Mesenchymal stem cell (in vitro differentiated cells and primary cell): ENCODE measurements at regions not wholly inside any gene's neighbourhood (a gene's known extent, or its start where the extent isn't known, plus 50 kb on each side); places are given as distances from the start of the nearest gene placed in this dataset.

Source experiments
- DNase-seq: peaks from one replicate; pipeline ENCODE4 v3.0.0-alpha.2; 2013
- H2AFZ ChIP-seq: one replicate; pipeline ENCODE4 v1.6.1; 2013; ENCODE audit warnings: low read depth, mild to moderate bottlenecking, control low read depth, inconsistent platforms, low read length, moderate library complexity
- H2AK5ac ChIP-seq: 2 replicates; pipeline ENCODE4 v1.6.1; 2013; ENCODE audit warnings: low read length, moderate library complexity, mild to moderate bottlenecking, inconsistent platforms; ENCODE audit not compliant: severe bottlenecking
- H2BK120ac ChIP-seq: one replicate; pipeline ENCODE4 v1.6.1; 2013; ENCODE audit warnings: low read depth, mild to moderate bottlenecking, inconsistent platforms, low read length, moderate library complexity
- H2BK12ac ChIP-seq, 2 experiments: one replicate each; pipeline ENCODE4 v1.6.1; 2013; ENCODE audit warnings: inconsistent platforms in 2 of 2, low read length in 2 of 2, mild to moderate bottlenecking in 2 of 2, moderate library complexity in 2 of 2, control low read depth in 1 of 2
- H2BK15ac ChIP-seq: one replicate; pipeline ENCODE4 v1.6.1; 2013; ENCODE audit warnings: mild to moderate bottlenecking, low read depth, inconsistent platforms; ENCODE audit not compliant: poor library complexity, severe bottlenecking
- H2BK5ac ChIP-seq: 2 replicates; pipeline ENCODE4 v1.6.1; 2013; ENCODE audit warnings: low read depth, mild to moderate bottlenecking, low read length, control low read depth, inconsistent platforms; ENCODE audit not compliant: poor library complexity, severe bottlenecking
- H3K14ac ChIP-seq, 2 experiments: one replicate each; pipeline ENCODE4 v1.6.1; 2013; ENCODE audit warnings: inconsistent platforms in 2 of 2, low read length in 2 of 2, control low read depth in 1 of 2, mild to moderate bottlenecking in 1 of 2, moderate library complexity in 1 of 2
- H3K18ac ChIP-seq, 2 experiments: one replicate each; pipeline ENCODE4 v1.6.1; 2013; ENCODE audit warnings: inconsistent platforms in 2 of 2, low read length in 2 of 2, control low read depth in 1 of 2, low read depth in 1 of 2, mild to moderate bottlenecking in 1 of 2
- H3K23ac ChIP-seq, 2 experiments: one replicate each; pipeline ENCODE4 v1.6.1; 2013; ENCODE audit warnings: inconsistent platforms in 2 of 2, low read length in 2 of 2, mild to moderate bottlenecking in 2 of 2, moderate library complexity in 2 of 2, control low read depth in 1 of 2
- H3K27ac ChIP-seq: 2 replicates; pipeline ENCODE4 v1.5.1; 2013; ENCODE audit warnings: mild to moderate bottlenecking, moderate library complexity, low read length, control low read depth, inconsistent platforms; ENCODE audit not compliant: poor library complexity, severe bottlenecking
- H3K27me3 ChIP-seq, 2 experiments: 2 replicates each; pipeline versions ENCODE4 v1.6.1 to v1.7.0; 2013; ENCODE audit warnings: low read length in 2 of 2, mild to moderate bottlenecking in 2 of 2, moderate library complexity in 2 of 2, control low read depth in 1 of 2, inconsistent platforms in 1 of 2; ENCODE audit not compliant: control insufficient read depth in 1 of 2, insufficient read depth in 1 of 2
- H3K36me3 ChIP-seq, 2 experiments: 2 replicates each; pipeline versions ENCODE4 v1.6.1 to v1.7.0; 2013; ENCODE audit warnings: low read length in 2 of 2, control low read depth in 1 of 2, inconsistent platforms in 1 of 2, low read depth in 1 of 2, mild to moderate bottlenecking in 1 of 2; ENCODE audit not compliant: insufficient read depth in 2 of 2, control insufficient read depth in 1 of 2
- H3K4ac ChIP-seq, 2 experiments: one replicate each; pipeline ENCODE4 v1.6.1; 2013; ENCODE audit warnings: inconsistent platforms in 2 of 2, low read length in 2 of 2, mild to moderate bottlenecking in 2 of 2, moderate library complexity in 2 of 2, control low read depth in 1 of 2, low read depth in 1 of 2
- H3K4me1 ChIP-seq: 2 replicates; pipeline ENCODE4 v1.6.1; 2013; ENCODE audit warnings: low read depth, low read length, control low read depth; ENCODE audit not compliant: control insufficient read depth, insufficient read depth
- H3K4me2 ChIP-seq: 2 replicates; pipeline ENCODE4 v1.6.1; 2013; ENCODE audit warnings: low read length, mild to moderate bottlenecking, inconsistent platforms; ENCODE audit not compliant: poor library complexity, severe bottlenecking
- H3K4me3 ChIP-seq, 2 experiments: 2 replicates each; pipeline versions ENCODE4 v1.5.1 to v1.7.0; 2013; ENCODE audit warnings: low read length in 2 of 2, mild to moderate bottlenecking in 2 of 2, control low read depth in 1 of 2, low read depth in 1 of 2; ENCODE audit not compliant: insufficient read depth in 1 of 2
- H3K79me1 ChIP-seq: replicated peaks from 2 replicates; pipeline ENCODE4 v1.6.1; 2013; ENCODE audit warnings: mild to moderate bottlenecking, control low read depth, low read length, inconsistent platforms; ENCODE audit not compliant: poor library complexity, severe bottlenecking
- H3K9ac ChIP-seq: 2 replicates; pipeline ENCODE4 v1.7.0; 2013; ENCODE audit warnings: mild to moderate bottlenecking, low read length, moderate library complexity
- H3K9me3 ChIP-seq: 2 replicates; pipeline ENCODE4 v1.7.0; 2013; ENCODE audit warnings: mild to moderate bottlenecking, low read length; ENCODE audit not compliant: control insufficient read depth
- H4K8ac ChIP-seq: one replicate; pipeline ENCODE4 v1.6.1; 2013; ENCODE audit warnings: inconsistent platforms, mild to moderate bottlenecking, low read length, moderate library complexity
- H4K91ac ChIP-seq: one replicate; pipeline ENCODE4 v1.6.1; 2013; ENCODE audit warnings: mild to moderate bottlenecking, low read length, inconsistent platforms
- WGBS: methylation state at CpG from one replicate; pipeline ENCODE4 v1.1.7; 2013; ENCODE audit warnings: mixed read lengths; 5-methylcytosine and 5-hydroxymethylcytosine counted together

GRCh38 chr16:60553090-60553757 lies 1483.0 kb downstream of the CDH8 start:
- H2AK5ac ChIP-seq = no peak overlapping the region
- no peaks in the 10 kb centered on the region for H3K36me3 ChIP-seq
- H3K27me3 ChIP-seq = no peaks in the 10 kb centered on the region
- no peak overlapping the region for H3K4me3 ChIP-seq
- H3K79me1 ChIP-seq = no peaks in the 10 kb centered on the region
- no peak for DNase-seq
- no peak overlapping the region for H2BK120ac ChIP-seq
- H4K91ac ChIP-seq = no peak overlapping the region
- no peak overlapping the region for H3K18ac ChIP-seq
- no peak overlapping the region for H3K9ac ChIP-seq
- H3K4ac ChIP-seq = no peak overlapping the region
- no peak overlapping the region for H3K23ac ChIP-seq
- H2AFZ ChIP-seq = no peak overlapping the region
- H4K8ac ChIP-seq = no peak overlapping the region
- H2BK5ac ChIP-seq = no peak overlapping the region
- no peak overlapping the region for H3K27ac ChIP-seq
- H3K9me3 ChIP-seq = no peaks in the 10 kb centered on the region
- no peak overlapping the region for H3K4me2 ChIP-seq
- no peaks in the 10 kb centered on the region for H3K4me1 ChIP-seq
- H3K14ac ChIP-seq = no peak overlapping the region
- H2BK12ac ChIP-seq = no peak overlapping the region
- no peak overlapping the region for H2BK15ac ChIP-seq
- 97% methylated on average over 2 of the region's 3 CpGs for whole genome bisulfite sequencing

GRCh38 chr16:60541535-60541934 lies 1494.7 kb downstream of the CDH8 start:
- H2BK120ac ChIP-seq = no peak overlapping the region
- no peak overlapping the region for H3K14ac ChIP-seq
- no peak overlapping the region for H2BK5ac ChIP-seq
- H4K8ac ChIP-seq = no peak overlapping the region
- H3K9me3 ChIP-seq = peaks cover 3% of the 10 kb centered on the region
- H2AFZ ChIP-seq = no peak overlapping the region
- no peaks in the 10 kb centered on the region for H3K4me1 ChIP-seq
- H3K9ac ChIP-seq = no peak overlapping the region
- WGBS = 59% methylated on average over 1 of the region's 1 CpG
- no peak overlapping the region for H2BK15ac ChIP-seq
- no peaks in the 10 kb centered on the region for H3K36me3 ChIP-seq
- DNase-seq = no peak
- H3K4ac ChIP-seq = no peak overlapping the region
- H3K27ac ChIP-seq = no peak overlapping the region
- H3K23ac ChIP-seq = no peak overlapping the region
- H3K18ac ChIP-seq = no peak overlapping the region
- no peaks in the 10 kb centered on the region for H3K27me3 ChIP-seq
- H2BK12ac ChIP-seq = no peak overlapping the region
- no peaks in the 10 kb centered on the region for H3K79me1 ChIP-seq
- H3K4me2 ChIP-seq = no peak overlapping the region
- no peak overlapping the region for H2AK5ac ChIP-seq
- no peak overlapping the region for H4K91ac ChIP-seq
- no peak overlapping the region for H3K4me3 ChIP-seq

GRCh38 chr16:60510941-60511340 lies 1525.3 kb downstream of the CDH8 start:
- Histone ChIP-seq H3K27ac (no peak overlapping the region), H4K91ac (no peak overlapping the region), H3K36me3 (no peaks in the 10 kb centered on the region), H3K9ac (no peak overlapping the region), H3K4me3 (no peak overlapping the region), H3K14ac (no peak overlapping the region), H3K4me2 (no peak overlapping the region), H4K8ac (no peak overlapping the region), H2AK5ac (no peak overlapping the region), H3K4me1 (no peaks in the 10 kb centered on the region), H3K27me3 (no peaks in the 10 kb centered on the region), H3K23ac (no peak overlapping the region), H3K79me1 (no peaks in the 10 kb centered on the region), H2BK5ac (no peak overlapping the region), H3K9me3 (peaks cover 7% of the 10 kb centered on the region), H2BK12ac (no peak overlapping the region), H2BK15ac (no peak overlapping the region), H2AFZ (no peak overlapping the region), H2BK120ac (no peak overlapping the region), H3K18ac (no peak overlapping the region), H3K4ac (no peak overlapping the region)
- no peak for DNase-seq
- 96% methylated on average over 3 of the region's 3 CpGs for WGBS

DNA sequence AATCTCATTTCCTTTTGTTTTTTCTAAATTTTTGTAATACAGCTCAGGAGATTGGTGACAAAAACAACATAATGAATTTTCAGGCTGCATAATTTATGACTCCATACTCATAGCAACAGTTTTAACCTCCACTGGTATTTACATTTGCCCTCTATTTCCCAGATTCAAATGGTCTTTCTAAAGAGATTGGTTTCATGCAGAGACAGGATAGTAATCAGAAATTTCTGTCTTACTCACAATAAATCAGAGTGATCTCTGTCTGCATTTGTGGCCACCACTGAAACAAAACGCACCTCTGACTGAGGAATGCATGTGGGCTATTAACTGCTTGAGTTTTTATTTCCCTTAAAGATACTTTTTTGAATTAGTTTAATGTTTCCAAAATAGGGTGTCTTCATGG lies 1526.0 kb downstream of the CDH8 start:
- H2BK15ac ChIP-seq = no peak overlapping the region
- no peaks in the 10 kb centered on the region for H3K79me1 ChIP-seq
- H2AK5ac ChIP-seq = no peak overlapping the region
- no peak overlapping the region for H3K4me2 ChIP-seq
- H4K8ac ChIP-seq = no peak overlapping the region
- no peak overlapping the region for H3K18ac ChIP-seq
- H2BK120ac ChIP-seq = no peak overlapping the region
- H3K14ac ChIP-seq = no peak overlapping the region
- H3K4ac ChIP-seq = no peak overlapping the region
- DNase-seq = no peak
- no peak overlapping the region for H3K27ac ChIP-seq
- peaks cover 3% of the 10 kb centered on the region for H3K9me3 ChIP-seq
- no peak overlapping the region for H3K9ac ChIP-seq
- H3K36me3 ChIP-seq = no peaks in the 10 kb centered on the region
- no peaks in the 10 kb centered on the region for H3K4me1 ChIP-seq
- no peak overlapping the region for H2AFZ ChIP-seq
- no peak overlapping the region for H3K4me3 ChIP-seq
- H2BK5ac ChIP-seq = no peak overlapping the region
- no peak overlapping the region for H2BK12ac ChIP-seq
- no peak overlapping the region for H3K23ac ChIP-seq
- no peak overlapping the region for H4K91ac ChIP-seq
- WGBS = no CpG with 5 or more reads among the region's 1 CpG
- no peaks in the 10 kb centered on the region for H3K27me3 ChIP-seq
